Cardiac muscle cell (in vitro differentiated cells and primary cell): ENCODE measurements at regions not wholly inside any gene's neighbourhood (a gene's known extent, or its start where the extent isn't known, plus 50 kb on each side); places are given as distances from the start of the nearest gene placed in this dataset.

Experiments used
- DNase-seq, 2 donors: peaks; one replicate each; pipeline versions ENCODE4 v3.0.0 to v3.0.0-alpha.2; 2010 to 2017; ENCODE audit warnings: low read depth in 1 of 2, low spot score in 1 of 2
- H3K27ac ChIP-seq: fragments of 200-600 bp; sonication (generic); 2 replicates; pipeline ENCODE4 v1.5.1; 2016
- H3K27me3 ChIP-seq: fragments of 200-600 bp; sonication (generic); 2 replicates; pipeline ENCODE4 v1.6.0; 2016; ENCODE audit warnings: control low read depth
- H3K36me3 ChIP-seq: fragments of 200-600 bp; sonication (generic); 2 replicates; pipeline ENCODE4 v1.5.1; 2016; ENCODE audit warnings: control low read depth
- H3K4me1 ChIP-seq: fragments of 200-600 bp; sonication (generic); 2 replicates; pipeline ENCODE4 v1.8.1; 2017; ENCODE audit warnings: low read depth, mild to moderate bottlenecking, mixed run types
- H3K4me3 ChIP-seq: fragments of 200-600 bp; sonication (generic); 2 replicates; pipeline ENCODE4 v1.5.1; 2016; ENCODE audit warnings: mild to moderate bottlenecking
- H3K9me3 ChIP-seq: fragments of 200-600 bp; sonication (generic); 2 replicates; pipeline ENCODE4 v1.5.1; 2017; ENCODE audit warnings: low read depth, mild to moderate bottlenecking, control low read depth
- TF ChIP-seq, protein P1 (sequence below): IDR thresholded peaks from 2 replicates; pipeline ENCODE4 v1.5.1; 2012; ENCODE audit warnings: low read depth, mild to moderate bottlenecking, low read length

DNA sequence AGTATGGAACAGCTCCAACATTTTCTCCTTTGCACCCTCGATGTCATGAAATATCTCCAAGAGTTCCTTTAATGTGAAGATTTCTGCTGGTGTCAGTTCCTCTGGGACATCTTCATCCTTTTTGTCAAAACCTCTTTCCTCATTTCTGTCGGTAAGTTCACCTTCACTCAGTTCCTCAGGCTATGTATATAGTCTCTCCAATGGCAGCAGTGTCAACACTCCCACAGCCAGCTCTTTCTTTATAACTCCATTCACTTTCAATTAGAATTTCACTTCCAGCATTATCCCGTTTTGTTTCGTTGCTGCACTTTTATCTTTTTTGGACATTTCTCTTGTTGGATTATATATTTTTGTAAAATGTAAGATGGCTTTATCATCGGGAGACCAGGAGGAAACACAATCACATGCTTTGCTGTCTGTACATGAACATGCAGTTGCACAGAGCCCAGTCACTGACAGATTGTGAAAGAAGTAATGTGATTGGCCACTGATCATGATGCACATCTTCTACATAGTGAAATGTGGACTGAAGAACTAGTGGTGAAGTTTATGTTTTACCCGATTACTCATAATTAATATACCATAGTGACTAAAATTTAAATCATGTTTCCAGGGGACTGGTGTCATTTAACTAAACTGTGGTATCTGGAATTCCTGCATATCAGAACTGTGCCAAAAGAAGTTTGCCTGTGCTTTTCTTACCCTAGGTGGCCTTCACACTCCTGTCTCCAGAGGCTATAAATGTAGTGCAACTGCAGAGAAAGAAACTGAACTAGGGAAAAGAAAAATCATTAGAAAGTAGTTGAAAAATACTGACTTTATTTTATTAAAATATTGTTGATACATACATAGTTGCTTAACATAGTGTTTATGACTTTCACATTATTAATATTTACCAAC, 289.6 kb downstream of the PPP1R3A start:
- Histone ChIP-seq H3K9me3 (no peaks in the 10 kb centered on the region), H3K36me3 (no peaks in the 10 kb centered on the region), H3K27ac (no peak overlapping the region), H3K4me3 (no peak overlapping the region), H3K4me1 (no peaks in the 10 kb centered on the region), H3K27me3 (no peaks in the 10 kb centered on the region)
- TF ChIP-seq, protein P1, sequence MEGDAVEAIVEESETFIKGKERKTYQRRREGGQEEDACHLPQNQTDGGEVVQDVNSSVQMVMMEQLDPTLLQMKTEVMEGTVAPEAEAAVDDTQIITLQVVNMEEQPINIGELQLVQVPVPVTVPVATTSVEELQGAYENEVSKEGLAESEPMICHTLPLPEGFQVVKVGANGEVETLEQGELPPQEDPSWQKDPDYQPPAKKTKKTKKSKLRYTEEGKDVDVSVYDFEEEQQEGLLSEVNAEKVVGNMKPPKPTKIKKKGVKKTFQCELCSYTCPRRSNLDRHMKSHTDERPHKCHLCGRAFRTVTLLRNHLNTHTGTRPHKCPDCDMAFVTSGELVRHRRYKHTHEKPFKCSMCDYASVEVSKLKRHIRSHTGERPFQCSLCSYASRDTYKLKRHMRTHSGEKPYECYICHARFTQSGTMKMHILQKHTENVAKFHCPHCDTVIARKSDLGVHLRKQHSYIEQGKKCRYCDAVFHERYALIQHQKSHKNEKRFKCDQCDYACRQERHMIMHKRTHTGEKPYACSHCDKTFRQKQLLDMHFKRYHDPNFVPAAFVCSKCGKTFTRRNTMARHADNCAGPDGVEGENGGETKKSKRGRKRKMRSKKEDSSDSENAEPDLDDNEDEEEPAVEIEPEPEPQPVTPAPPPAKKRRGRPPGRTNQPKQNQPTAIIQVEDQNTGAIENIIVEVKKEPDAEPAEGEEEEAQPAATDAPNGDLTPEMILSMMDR: no peak
- DNase-seq: no peak

DNA sequence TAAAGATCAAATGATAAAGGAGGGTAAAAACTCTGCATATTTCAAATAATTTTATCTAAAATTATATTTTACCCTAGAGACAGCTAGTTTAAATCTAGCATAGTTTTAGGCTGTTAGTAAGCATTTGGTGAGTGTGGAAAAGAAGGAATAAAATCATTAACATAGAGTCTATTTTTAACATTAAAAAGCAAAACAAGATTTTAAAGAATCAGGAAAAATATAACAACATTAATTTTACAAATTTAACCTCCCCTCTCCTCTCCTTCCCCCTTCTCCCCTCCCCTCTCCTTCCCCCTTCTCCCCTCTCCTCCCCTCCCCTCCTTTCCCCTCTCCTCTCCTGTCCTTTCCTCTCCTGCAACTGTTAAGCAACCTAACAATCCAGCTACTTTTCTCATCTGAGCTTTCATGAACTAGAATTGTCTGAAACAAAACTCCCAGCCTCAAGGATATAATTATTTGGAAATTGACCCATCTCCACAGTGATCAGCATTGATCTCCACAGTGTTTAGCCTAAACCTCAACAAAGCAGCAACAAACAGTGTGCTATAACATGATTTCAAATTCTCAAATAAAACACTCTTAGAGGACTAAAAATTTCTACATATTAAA, 293.2 kb downstream of the PPP1R3A start:
- Histone ChIP-seq H3K36me3 (no peaks in the 10 kb centered on the region), H3K27ac (no peak overlapping the region), H3K4me1 (no peaks in the 10 kb centered on the region), H3K27me3 (no peaks in the 10 kb centered on the region), H3K4me3 (no peak overlapping the region), H3K9me3 (no peaks in the 10 kb centered on the region)
- TF ChIP-seq, protein P1: no peak
- no peak for DNase-seq

DNA sequence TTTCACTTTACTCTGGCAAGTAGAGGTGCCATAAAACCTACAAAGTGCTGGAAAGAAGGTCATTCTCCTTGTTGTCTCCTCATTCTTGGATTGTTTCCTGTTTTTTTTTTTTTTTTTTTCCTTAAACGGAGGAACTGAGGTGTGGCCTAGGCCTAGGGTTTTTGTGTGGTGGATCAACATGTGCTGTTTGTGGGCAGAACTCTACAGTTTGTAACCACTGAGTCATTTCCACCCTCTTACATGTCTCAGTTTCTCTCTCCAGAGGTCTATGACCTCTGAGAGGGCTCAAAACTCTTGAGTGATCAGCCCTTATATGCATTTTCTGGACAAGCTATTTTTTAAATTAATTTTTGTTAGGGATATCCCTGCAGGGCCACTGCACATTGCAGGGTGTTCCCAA, 296.0 kb downstream of the PPP1R3A start:
- Histone ChIP-seq H3K4me3 (no peak overlapping the region), H3K9me3 (no peaks in the 10 kb centered on the region), H3K27ac (no peak overlapping the region), H3K4me1 (no peaks in the 10 kb centered on the region), H3K27me3 (no peaks in the 10 kb centered on the region), H3K36me3 (no peaks in the 10 kb centered on the region)
- no peak for DNase-seq
- TF ChIP-seq, protein P1: no peak

DNA sequence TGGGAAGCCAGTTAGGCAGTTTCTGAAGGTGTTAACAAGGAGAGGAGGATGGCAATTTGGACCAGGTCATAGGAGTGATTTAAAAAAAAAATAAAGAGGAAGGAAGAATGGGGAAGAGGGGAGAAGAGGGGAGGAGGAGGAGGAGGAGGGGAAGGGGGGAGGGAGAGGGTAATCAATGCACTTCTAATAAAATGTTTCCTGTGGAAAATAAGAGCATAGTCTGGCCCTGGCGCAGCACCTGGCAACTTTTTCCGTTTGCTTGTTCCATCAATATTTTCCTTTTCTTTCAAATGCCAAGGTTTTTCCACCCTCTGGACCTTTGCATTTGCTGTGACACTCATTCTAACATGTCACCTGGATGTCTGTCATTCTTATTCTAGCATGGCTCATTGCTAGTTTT, 308.2 kb downstream of the PPP1R3A start:
- Histone ChIP-seq H3K27ac (no peak overlapping the region), H3K4me1 (no peaks in the 10 kb centered on the region), H3K36me3 (no peaks in the 10 kb centered on the region), H3K9me3 (no peaks in the 10 kb centered on the region), H3K4me3 (no peak overlapping the region), H3K27me3 (no peaks in the 10 kb centered on the region)
- DNase-seq: no peak
- TF ChIP-seq, protein P1: no peak

DNA sequence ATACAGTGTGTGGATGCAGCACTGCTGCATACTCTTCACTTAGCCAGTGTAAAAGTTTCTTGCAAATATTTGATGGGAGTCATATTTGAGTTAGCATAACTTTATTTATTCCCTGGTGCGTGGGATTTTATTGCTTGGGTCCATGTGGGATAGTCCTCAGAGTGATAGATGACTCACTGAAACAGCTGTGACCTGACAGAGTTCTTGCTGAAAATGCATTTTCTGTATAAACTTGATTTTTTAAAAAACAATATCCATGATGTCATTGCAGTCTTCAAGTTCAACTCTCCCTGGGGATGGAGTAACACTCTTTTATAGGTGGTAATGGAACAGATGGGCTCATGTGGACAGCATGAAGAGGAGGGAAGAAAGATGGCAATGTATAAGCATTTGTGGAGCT, 310.0 kb downstream of the PPP1R3A start:
- no peak for DNase-seq
- H3K4me1 ChIP-seq: no peaks in the 10 kb centered on the region

More for the DNA sequence above, 310.0 kb downstream of the PPP1R3A start:
- Histone ChIP-seq H3K4me3 (no peak overlapping the region), H3K36me3 (no peaks in the 10 kb centered on the region), H3K27me3 (no peaks in the 10 kb centered on the region), H3K9me3 (no peaks in the 10 kb centered on the region), H3K27ac (no peak overlapping the region)
- TF ChIP-seq, protein P1: no peak
